MM.1S (cell line): ENCODE measurements at regions not wholly inside any gene's neighbourhood (a gene's known extent, or its start where the extent isn't known, plus 50 kb on each side); places are given as distances from the start of the nearest gene placed in this dataset.
"Not testable (repeated sequence)": the region's sequence is repeated elsewhere in the genome, so short reads cannot be mapped to it uniquely, and the experiment has no call there.

Source experiments
- CTCF ChIP-seq: fragments of 300-600 bp; sonication (generic); IDR thresholded peaks from 2 replicates; pipeline ENCODE4 v1.5.1; 2016; ENCODE audit warnings: antibody characterized with exemption, low read length, mixed read lengths
- EZH2 ChIP-seq: fragments of 300-600 bp; sonication (generic); optimal IDR thresholded peaks from 2 replicates; pipeline ENCODE3; 2017; ENCODE audit warnings: low read depth, mild to moderate bottlenecking, antibody characterized with exemption, low read length, mixed read lengths
- EZH2phosphoT487 ChIP-seq: fragments of 300-600 bp; sonication (generic); IDR thresholded peaks from 2 replicates; pipeline ENCODE4 v1.6.1; 2018; ENCODE audit warnings: antibody characterized with exemption, low read length

GRCh38 chr1:206314951-206315636, 111.8 kb downstream of the SRGAP2 start:
- not testable (repeated sequence) for TF ChIP-seq CTCF, EZH2phosphoT487, EZH2
